ENCODE measurements at regions not wholly inside any gene's neighbourhood (a gene's known extent, or its start where the extent isn't known, plus 50 kb on each side); places are given as distances from the start of the nearest gene placed in this dataset.

- Histone ChIP-seq H3K9ac (ENCODE audit: extremely low read depth, insufficient read length, low read length) (no peak overlapping the region), H3T11ph (ENCODE audit: low read length) (no peak overlapping the region), H3K79me1 (ENCODE audit: insufficient read depth, low read depth, low read length, poor library complexity, severe bottlenecking) (no peaks in the 10 kb centered on the region), H2BK20ac (ENCODE audit: low read depth, low read length, poor library complexity, severe bottlenecking) (no peak overlapping the region), H3K79me2 (ENCODE audit: insufficient read depth, low read length) (no peaks in the 10 kb centered on the region), H2AK5ac (ENCODE audit: insufficient read length, low read length) (no peak overlapping the region), H3K27me3 (ENCODE audit: insufficient read depth, low read length) (no peaks in the 10 kb centered on the region), H3K9me3 (ENCODE audit: control insufficient read depth, low read depth, low read length) (no peaks in the 10 kb centered on the region), H4K8ac (replicated peaks; ENCODE audit: insufficient read length, low read depth, low read length) (no peak overlapping the region), H2AFZ (ENCODE audit: low read length) (no peak overlapping the region), H2BK5ac (ENCODE audit: insufficient read length, low read length) (no peak overlapping the region), H3K14ac (ENCODE audit: insufficient read depth, low read length) (no peak overlapping the region), H3K4me1 (ENCODE audit: insufficient read depth, low read length) (no peaks in the 10 kb centered on the region), H3K56ac (ENCODE audit: insufficient read length, low read depth, low read length) (no peak overlapping the region), H3K27ac (ENCODE audit: insufficient read length, low read depth, low read length) (no peak overlapping the region), H4K91ac (ENCODE audit: insufficient read length, low read depth, low read length) (no peak overlapping the region), H3K23me2 (ENCODE audit: insufficient read length, low read depth, low read length, poor library complexity, severe bottlenecking) (no peaks in the 10 kb centered on the region), H3K18ac (ENCODE audit: insufficient read length, low read depth, low read length) (no peak overlapping the region), H3K4ac (ENCODE audit: low read depth, low read length) (no peak overlapping the region), H2BK15ac (ENCODE audit: low read depth, low read length) (no peak overlapping the region), H2BK12ac (ENCODE audit: insufficient read length, low read depth, low read length) (no peak overlapping the region), H4K5ac (ENCODE audit: insufficient read length, low read depth, low read length) (no peak overlapping the region), H3K4me2 (ENCODE audit: insufficient read depth, insufficient read length, low read length) (no peak overlapping the region), H4K20me1 (ENCODE audit: control insufficient read depth, insufficient read depth, insufficient read length) (no peaks in the 10 kb centered on the region), H2BK120ac (ENCODE audit: low read depth, low read length, poor library complexity, severe bottlenecking) (no peak overlapping the region), H3K23ac (ENCODE audit: insufficient read length, low read depth, low read length) (no peak overlapping the region)
- Mint-ChIP-seq H3K9me3 (no peaks in the 10 kb centered on the region), H3K4me3 (no peak overlapping the region), H3K36me3 (ENCODE audit: insufficient read depth in 1 of 3, low read depth in 3 of 3) (no peaks in the 10 kb centered on the region), H3K27ac (no peak overlapping the region), H3K4me1 (no peaks in the 10 kb centered on the region), H3K27me3 (ENCODE audit: low read depth) (no peaks in the 10 kb centered on the region)
- no peak for TF ChIP-seq CTCF (conservative IDR thresholded peaks at IDR 0.05)
- no peak for DNase-seq
- no CpG with 5 or more reads among the region's 1 CpG for WGBS (ENCODE audit: extremely low coverage, insufficient read length, low lambda C conversion rate)
Observed at GRCh38 chr3:157837336-157837735, 268.9 kb downstream of the SHOX2 start.

Data from H9 (cell line).